T-helper 2 cell treated with Interferon-gamma antibody and Interleukin-4, amounts not matched to agents 5 μg/mL and 100 μg/mL, for 36 hours (primary cell): ENCODE measurements at regions not wholly inside any gene's neighbourhood (a gene's known extent, or its start where the extent isn't known, plus 50 kb on each side); places are given as distances from the start of the nearest gene placed in this dataset.

Source experiments
- DNase-seq: peaks from one replicate; pipeline ENCODE4 v3.0.0; 2021; ENCODE audit warnings: low spot score
- H3K27ac Mint-ChIP-seq: one replicate; pipeline ENCODE4 v1.8.0; 2021; ENCODE audit warnings: mild to moderate bottlenecking, mixed read lengths
- H3K27me3 Mint-ChIP-seq: one replicate; pipeline ENCODE4 v1.8.0; 2021; ENCODE audit warnings: low read depth, mixed read lengths
- H3K36me3 Mint-ChIP-seq: one replicate; pipeline ENCODE4 v1.8.0; 2021; ENCODE audit warnings: low read depth, mixed read lengths
- H3K4me1 Mint-ChIP-seq: one replicate; pipeline ENCODE4 v1.8.0; 2021; ENCODE audit warnings: low read depth, mixed read lengths
- H3K4me3 Mint-ChIP-seq: one replicate; pipeline ENCODE4 v1.8.0; 2022; ENCODE audit warnings: mild to moderate bottlenecking, moderate library complexity, mixed read lengths
- H3K9me3 Mint-ChIP-seq: one replicate; pipeline ENCODE4 v1.8.0; 2021; ENCODE audit warnings: mixed read lengths

GRCh38 chr10:83371696-83372490 is 767.4 kb upstream of the GHITM start:
- H3K4me3 Mint-ChIP-seq = no peak overlapping the region
- no peaks in the 10 kb centered on the region for H3K27me3 Mint-ChIP-seq

GRCh38 chr10:83372646-83373045 is 766.7 kb upstream of the GHITM start:
- DNase-seq = no peak
- no peak overlapping the region for H3K4me3 Mint-ChIP-seq
- no peaks in the 10 kb centered on the region for H3K36me3 Mint-ChIP-seq
- H3K27ac Mint-ChIP-seq = no peak overlapping the region
- H3K27me3 Mint-ChIP-seq = no peaks in the 10 kb centered on the region
- H3K9me3 Mint-ChIP-seq = peaks cover 22% of the 10 kb centered on the region
- H3K4me1 Mint-ChIP-seq = no peaks in the 10 kb centered on the region

More at GRCh38 chr10:83371696-83372490, 767.4 kb upstream of the GHITM start:
- Mint-ChIP-seq H3K9me3 (peaks cover 22% of the 10 kb centered on the region), H3K4me1 (no peaks in the 10 kb centered on the region), H3K36me3 (no peaks in the 10 kb centered on the region), H3K27ac (no peak overlapping the region)
- no peak for DNase-seq

GRCh38 chr10:83373671-83374070 is 765.6 kb upstream of the GHITM start:
- Mint-ChIP-seq H3K4me3 (no peak overlapping the region), H3K27ac (no peak overlapping the region), H3K9me3 (peaks cover 26% of the 10 kb centered on the region), H3K27me3 (no peaks in the 10 kb centered on the region), H3K36me3 (no peaks in the 10 kb centered on the region), H3K4me1 (no peaks in the 10 kb centered on the region)
- no peak for DNase-seq

GRCh38 chr10:83374741-83375140 is 764.6 kb upstream of the GHITM start:
- Mint-ChIP-seq H3K27me3 (no peaks in the 10 kb centered on the region), H3K9me3 (peaks cover 17% of the 10 kb centered on the region), H3K27ac (no peak overlapping the region), H3K4me1 (no peaks in the 10 kb centered on the region), H3K36me3 (no peaks in the 10 kb centered on the region), H3K4me3 (no peak overlapping the region)
- no peak for DNase-seq

- Mint-ChIP-seq H3K27me3 (no peaks in the 10 kb centered on the region), H3K4me3 (no peak overlapping the region), H3K4me1 (no peaks in the 10 kb centered on the region), H3K9me3 (peaks cover 11% of the 10 kb centered on the region), H3K36me3 (no peaks in the 10 kb centered on the region), H3K27ac (no peak overlapping the region)
- DNase-seq = no peak
Observed at GRCh38 chr10:83375274-83375673, 764.0 kb upstream of the GHITM start.

GRCh38 chr10:83397806-83398205 is 741.5 kb upstream of the GHITM start:
- H3K4me1 Mint-ChIP-seq = no peaks in the 10 kb centered on the region
- DNase-seq = no peak
- H3K4me3 Mint-ChIP-seq = no peak overlapping the region
- no peaks in the 10 kb centered on the region for H3K36me3 Mint-ChIP-seq
- no peak overlapping the region for H3K27ac Mint-ChIP-seq
- peaks cover 10% of the 10 kb centered on the region for H3K9me3 Mint-ChIP-seq
- H3K27me3 Mint-ChIP-seq = no peaks in the 10 kb centered on the region

- Mint-ChIP-seq H3K36me3 (no peaks in the 10 kb centered on the region), H3K9me3 (peaks cover 23% of the 10 kb centered on the region), H3K4me3 (no peak overlapping the region), H3K4me1 (no peaks in the 10 kb centered on the region), H3K27me3 (no peaks in the 10 kb centered on the region), H3K27ac (no peak overlapping the region)
- DNase-seq = no peak
Observed at GRCh38 chr10:83410570-83410969, 728.7 kb upstream of the GHITM start.

GRCh38 chr10:83425306-83425705 is 714.0 kb upstream of the GHITM start:
- Mint-ChIP-seq H3K4me3 (no peak overlapping the region), H3K4me1 (no peaks in the 10 kb centered on the region), H3K27ac (no peak overlapping the region), H3K36me3 (no peaks in the 10 kb centered on the region), H3K9me3 (peaks cover 14% of the 10 kb centered on the region), H3K27me3 (no peaks in the 10 kb centered on the region)
- no peak for DNase-seq

- H3K27ac Mint-ChIP-seq = no peak overlapping the region
- H3K4me3 Mint-ChIP-seq = no peak overlapping the region
- H3K9me3 Mint-ChIP-seq = peaks cover 28% of the 10 kb centered on the region
- no peak for DNase-seq
- H3K36me3 Mint-ChIP-seq = no peaks in the 10 kb centered on the region
- no peaks in the 10 kb centered on the region for H3K27me3 Mint-ChIP-seq
- no peaks in the 10 kb centered on the region for H3K4me1 Mint-ChIP-seq
Observed at GRCh38 chr10:83427101-83427500, 712.2 kb upstream of the GHITM start.

GRCh38 chr10:83432261-83433045 is 706.9 kb upstream of the GHITM start:
- H3K9me3 Mint-ChIP-seq = peaks cover 30% of the 10 kb centered on the region
- H3K27me3 Mint-ChIP-seq = no peaks in the 10 kb centered on the region
- no peak overlapping the region for H3K27ac Mint-ChIP-seq
- no peak overlapping the region for H3K4me3 Mint-ChIP-seq
- DNase-seq = no peak
- H3K4me1 Mint-ChIP-seq = no peaks in the 10 kb centered on the region
- no peaks in the 10 kb centered on the region for H3K36me3 Mint-ChIP-seq

GRCh38 chr10:83433705-83434104 is 705.6 kb upstream of the GHITM start:
- Mint-ChIP-seq H3K9me3 (peaks cover 26% of the 10 kb centered on the region), H3K36me3 (no peaks in the 10 kb centered on the region), H3K4me1 (no peaks in the 10 kb centered on the region), H3K27ac (no peak overlapping the region), H3K27me3 (no peaks in the 10 kb centered on the region), H3K4me3 (no peak overlapping the region)
- DNase-seq = no peak

- Mint-ChIP-seq H3K27me3 (no peaks in the 10 kb centered on the region), H3K4me1 (no peaks in the 10 kb centered on the region), H3K4me3 (no peak overlapping the region), H3K9me3 (peaks cover 44% of the 10 kb centered on the region), H3K36me3 (no peaks in the 10 kb centered on the region), H3K27ac (no peak overlapping the region)
- no peak for DNase-seq
Observed at GRCh38 chr10:83448013-83448412, 691.3 kb upstream of the GHITM start.

- no peaks in the 10 kb centered on the region for H3K36me3 Mint-ChIP-seq
Observed at GRCh38 chr10:83458611-83459010, 680.7 kb upstream of the GHITM start.

GRCh38 chr10:83459124-83459523 is 680.2 kb upstream of the GHITM start:
- DNase-seq = no peak

More at GRCh38 chr10:83458611-83459010, 680.7 kb upstream of the GHITM start:
- Mint-ChIP-seq H3K4me1 (no peaks in the 10 kb centered on the region), H3K9me3 (peaks cover 33% of the 10 kb centered on the region), H3K27ac (no peak overlapping the region), H3K4me3 (no peak overlapping the region), H3K27me3 (no peaks in the 10 kb centered on the region)
- DNase-seq = no peak

More at GRCh38 chr10:83459124-83459523, 680.2 kb upstream of the GHITM start:
- H3K4me1 Mint-ChIP-seq = no peaks in the 10 kb centered on the region
- H3K9me3 Mint-ChIP-seq = peaks cover 35% of the 10 kb centered on the region
- H3K27me3 Mint-ChIP-seq = no peaks in the 10 kb centered on the region
- no peaks in the 10 kb centered on the region for H3K36me3 Mint-ChIP-seq
- no peak overlapping the region for H3K27ac Mint-ChIP-seq
- no peak overlapping the region for H3K4me3 Mint-ChIP-seq
